PC-9 (cell line): ENCODE measurements at regions not wholly inside any gene's neighbourhood (a gene's known extent, or its start where the extent isn't known, plus 50 kb on each side); places are given as distances from the start of the nearest gene placed in this dataset.

Source experiments
- BruUV-seq: library from RNA; stranded (reverse); fragments of 400-500 nt; replicated peaks from 2 replicates; lab custom pipeline; 2021; lab: Mats Ljungman, UMichigan
- CTCF ChIA-PET: fragments of 300-600 bp; sonication (Branson Sonifier 250); formaldehyde crosslinking; loops from one replicate; lab custom pipeline; 2022; ENCODE audit warnings: antibody characterized with exemption; lab: Charles Lee
- POLR2A ChIA-PET: fragments of 300-600 bp; sonication (Branson Sonifier 250); formaldehyde crosslinking; loops from one replicate; lab custom pipeline; 2022; ENCODE audit warnings: antibody characterized with exemption; ENCODE audit not compliant: unreplicated experiment; lab: Charles Lee
- DNase-seq, 2 experiments: peaks; one replicate each; pipeline versions ENCODE4 v3.0.0 to v3.0.0-alpha.2; 2015 to 2022; ENCODE audit warnings: mixed read lengths in 1 of 2
- H2AFZ ChIP-seq: fragments of 200-600 bp; sonication (generic); 2 replicates; pipeline ENCODE4 v1.8.1; 2017; ENCODE audit warnings: antibody characterized with exemption
- H3F3A ChIP-seq: fragments of 200-600 bp; sonication (generic); 2 replicates; pipeline ENCODE4 v1.8.1; 2017; ENCODE audit warnings: antibody characterized with exemption, mild to moderate bottlenecking, low read depth; ENCODE audit not compliant: insufficient read depth
- H3K27ac ChIP-seq: fragments of 200-600 bp; sonication (generic); 2 replicates; pipeline ENCODE4 v1.6.1; 2016; ENCODE audit warnings: mixed run types
- H3K27me3 ChIP-seq: fragments of 200-600 bp; sonication (generic); 2 replicates; pipeline ENCODE4 v1.6.1; 2016; ENCODE audit warnings: low read depth, mixed run types; ENCODE audit not compliant: insufficient read depth
- H3K36me3 ChIP-seq: fragments of 200-600 bp; sonication (generic); 2 replicates; pipeline ENCODE4 v1.6.1; 2016; ENCODE audit warnings: low read depth, mixed run types
- H3K4me1 ChIP-seq: fragments of 200-600 bp; sonication (generic); replicated peaks from 2 replicates; pipeline ENCODE4 v1.6.1; 2016; ENCODE audit warnings: mixed run types; ENCODE audit not compliant: insufficient read depth
- H3K4me2 ChIP-seq: fragments of 200-600 bp; sonication (generic); 2 replicates; pipeline ENCODE4 v1.6.1; 2017; ENCODE audit warnings: mixed run types
- H3K4me3 ChIP-seq: fragments of 200-600 bp; sonication (generic); 2 replicates; pipeline ENCODE4 v1.6.1; 2016; ENCODE audit warnings: mixed run types
- H3K79me2 ChIP-seq: fragments of 200-600 bp; sonication (generic); 2 replicates; pipeline ENCODE4 v1.6.1; 2017; ENCODE audit warnings: low read depth, mixed run types
- H3K9me2 ChIP-seq: fragments of 200-600 bp; sonication (generic); 2 replicates; pipeline ENCODE4 v1.8.1; 2017; ENCODE audit warnings: mild to moderate bottlenecking; ENCODE audit not compliant: insufficient read depth
- H3K9me3 ChIP-seq: fragments of 200-600 bp; sonication (generic); 2 replicates; pipeline ENCODE4 v1.8.1; 2016; ENCODE audit warnings: low read depth; ENCODE audit not compliant: insufficient read depth
- H4K20me1 ChIP-seq: fragments of 200-600 bp; sonication (generic); 2 replicates; pipeline ENCODE4 v1.8.1; 2017; ENCODE audit not compliant: insufficient read depth
- CTCF ChIP-seq: fragments of 200-600 bp; sonication (generic); conservative IDR thresholded peaks from 2 replicates; pipeline ENCODE4 v1.6.1; 2017; ENCODE audit warnings: mixed run types, antibody characterized with exemption, mild to moderate bottlenecking, moderate library complexity
- EZH2 ChIP-seq: fragments of 200-600 bp; sonication (generic); IDR thresholded peaks from 2 replicates; pipeline ENCODE4 v1.8.0; 2017; ENCODE audit warnings: antibody characterized with exemption, low read depth
- intact Hi-C: fragments of 100-400 bp; cut with micrococcal nuclease; formaldehyde crosslinking; loops from one replicate; pipeline ENCODE4 v1.10.0; 2022; ENCODE audit not compliant: unreplicated experiment

- no TSS peak for BruUV-seq
- no peaks in the 10 kb centered on the region for H3F3A ChIP-seq
- no peak for TF ChIP-seq EZH2
- H3K9me3 ChIP-seq: no peaks in the 10 kb centered on the region
- no peak overlapping the region for H3K4me2 ChIP-seq
- POLR2A ChIA-PET: no interaction called here
- no peaks in the 10 kb centered on the region for H3K36me3 ChIP-seq
- no peaks in the 10 kb centered on the region for H4K20me1 ChIP-seq
- no peaks in the 10 kb centered on the region for H3K9me2 ChIP-seq
- CTCF ChIA-PET: no interaction called here
- H2AFZ ChIP-seq: no peak overlapping the region
- H3K4me1 ChIP-seq: no peaks in the 10 kb centered on the region
- intact Hi-C loops: no loop called here
- no peak for DNase-seq
- no peak overlapping the region for H3K27ac ChIP-seq
- H3K27me3 ChIP-seq: no peaks in the 10 kb centered on the region
- H3K4me3 ChIP-seq: no peak overlapping the region
- no peaks in the 10 kb centered on the region for H3K79me2 ChIP-seq
Measured at GRCh38 chr18:41022484-41022883, 932.5 kb upstream of the PIK3C3 start.

GRCh38 chr18:41021089-41021488 is 933.9 kb upstream of the PIK3C3 start:
- Histone ChIP-seq H3F3A (no peaks in the 10 kb centered on the region), H3K4me1 (no peaks in the 10 kb centered on the region), H3K36me3 (no peaks in the 10 kb centered on the region), H3K27ac (no peak overlapping the region), H3K9me3 (no peaks in the 10 kb centered on the region), H4K20me1 (no peaks in the 10 kb centered on the region), H3K79me2 (no peaks in the 10 kb centered on the region), H2AFZ (no peak overlapping the region), H3K9me2 (no peaks in the 10 kb centered on the region), H3K4me3 (no peak overlapping the region), H3K27me3 (no peaks in the 10 kb centered on the region), H3K4me2 (no peak overlapping the region)
- DNase-seq: no peak
- ChIA-PET POLR2A (interaction anchor here (0.6 kb wide), 1 partner anchor 377 kb away, joined by 3 read pairs; no protein-coding TSS in a partner anchor), CTCF (no interaction called here)
- TF ChIP-seq EZH2 (no peak), CTCF (no peak)
- BruUV-seq: no TSS peak
- intact Hi-C loops: no loop called here

GRCh38 chr18:41012194-41012593 is 942.8 kb upstream of the PIK3C3 start:
- intact Hi-C loops: no loop called here
- Histone ChIP-seq H3K27ac (no peak overlapping the region), H3K4me2 (no peak overlapping the region), H3K4me3 (no peak overlapping the region), H3F3A (no peaks in the 10 kb centered on the region), H2AFZ (no peak overlapping the region), H3K4me1 (no peaks in the 10 kb centered on the region), H4K20me1 (no peaks in the 10 kb centered on the region), H3K9me2 (no peaks in the 10 kb centered on the region), H3K36me3 (no peaks in the 10 kb centered on the region), H3K79me2 (no peaks in the 10 kb centered on the region), H3K27me3 (no peaks in the 10 kb centered on the region), H3K9me3 (no peaks in the 10 kb centered on the region)
- CTCF ChIA-PET: no interaction called here
- POLR2A ChIA-PET: no interaction called here
- DNase-seq: no peak
- no TSS peak for BruUV-seq
- TF ChIP-seq EZH2 (no peak), CTCF (no peak)

DNA sequence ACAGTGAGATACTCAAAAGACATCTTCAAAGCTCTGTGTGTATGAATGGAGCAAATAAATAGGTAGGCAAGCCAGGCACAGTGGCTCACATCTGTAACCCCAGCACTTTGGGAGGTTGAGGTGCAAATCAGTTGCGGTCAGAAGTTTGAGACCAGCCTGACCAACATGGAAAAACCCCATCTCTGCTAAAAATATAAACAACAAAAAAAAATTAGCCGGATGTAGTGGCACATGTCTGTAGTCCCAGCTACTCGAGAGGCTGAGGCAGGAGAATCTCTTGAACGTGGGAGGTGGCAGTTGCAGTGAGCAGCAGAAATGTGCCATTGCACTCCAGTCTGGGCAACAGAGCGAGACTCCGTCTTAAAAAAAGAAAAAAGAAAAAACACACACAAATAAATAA is 945.1 kb upstream of the PIK3C3 start:
- DNase-seq: no peak
- Histone ChIP-seq H3K9me3 (no peaks in the 10 kb centered on the region), H3K4me3 (no peak overlapping the region), H3F3A (no peaks in the 10 kb centered on the region), H3K27me3 (no peaks in the 10 kb centered on the region), H3K9me2 (no peaks in the 10 kb centered on the region), H3K27ac (no peak overlapping the region), H2AFZ (no peak overlapping the region), H4K20me1 (no peaks in the 10 kb centered on the region), H3K36me3 (no peaks in the 10 kb centered on the region), H3K4me2 (no peak overlapping the region), H3K79me2 (no peaks in the 10 kb centered on the region), H3K4me1 (no peaks in the 10 kb centered on the region)
- no peak for TF ChIP-seq CTCF
- TF ChIP-seq EZH2: no peak
- intact Hi-C loops: no loop called here
- POLR2A ChIA-PET: no interaction called here
- CTCF ChIA-PET: no interaction called here
- no TSS peak for BruUV-seq
